ENCODE measurements at regions not wholly inside any gene's neighbourhood (a gene's known extent, or its start where the extent isn't known, plus 50 kb on each side); places are given as distances from the start of the nearest gene placed in this dataset.

GRCh38 chr15:70379134-70379533 lies 281.4 kb upstream of the TLE3 start:
- Histone ChIP-seq H3K9me3 (no peaks in the 10 kb centered on the region), H3K4me3 (no peak overlapping the region), H3K27me3 (replicated peaks; ENCODE audit: insufficient read depth) (no peaks in the 10 kb centered on the region), H3K27ac (no peak overlapping the region), H3K36me3 (no peaks in the 10 kb centered on the region), H3K4me1 (ENCODE audit: control insufficient read depth in 1 of 2, low read depth in 2 of 2) (peaks cover 15 to 30% of the 10 kb centered on the region in 2 donors)
- DNase-seq (ENCODE audit: low spot score) (no peak), ATAC-seq (ENCODE audit: insufficient number of reproducible peaks, low FRiP score, low read depth) (no peak)
- TF ChIP-seq CTCF (IDR thresholded peaks at IDR 0.05) = no peak

GRCh38 chr15:70378126-70379031 lies 280.7 kb upstream of the TLE3 start:
- ATAC-seq (ENCODE audit: insufficient number of reproducible peaks, low FRiP score, low read depth) = no peak
- no peak for DNase-seq (ENCODE audit: low spot score)
- Histone ChIP-seq H3K27ac (no peak overlapping the region), H3K4me1 (ENCODE audit: control insufficient read depth in 1 of 2, low read depth in 2 of 2) (peaks cover 15 to 30% of the 10 kb centered on the region in 2 donors), H3K36me3 (no peaks in the 10 kb centered on the region), H3K4me3 (no peak overlapping the region), H3K9me3 (no peaks in the 10 kb centered on the region), H3K27me3 (replicated peaks; ENCODE audit: insufficient read depth) (no peaks in the 10 kb centered on the region)
- no peak for TF ChIP-seq CTCF (IDR thresholded peaks at IDR 0.05)

GRCh38 chr15:70376929-70377691 lies 279.4 kb upstream of the TLE3 start:
- no peak for TF ChIP-seq CTCF (IDR thresholded peaks at IDR 0.05)
- DNase-seq (ENCODE audit: low spot score) = no peak
- Histone ChIP-seq H3K9me3 (no peaks in the 10 kb centered on the region), H3K4me1 (ENCODE audit: control insufficient read depth in 1 of 2, low read depth in 2 of 2) (peaks cover 15 to 30% of the 10 kb centered on the region in 2 donors), H3K27ac (peak overlapping the region in 1 of 2 donors; percentile 52), H3K36me3 (no peaks in the 10 kb centered on the region), H3K4me3 (peak overlapping the region; percentile 65), H3K27me3 (replicated peaks; ENCODE audit: insufficient read depth) (no peaks in the 10 kb centered on the region)
- ATAC-seq (ENCODE audit: insufficient number of reproducible peaks, low FRiP score, low read depth) = no peak

- Histone ChIP-seq H3K27ac (peak overlapping the region in 1 of 2 donors; percentile 52), H3K27me3 (replicated peaks; ENCODE audit: insufficient read depth) (no peaks in the 10 kb centered on the region), H3K4me3 (peak overlapping the region; percentile 65), H3K4me1 (ENCODE audit: control insufficient read depth in 1 of 2, low read depth in 2 of 2) (peaks cover 15 to 30% of the 10 kb centered on the region in 2 donors), H3K9me3 (no peaks in the 10 kb centered on the region), H3K36me3 (no peaks in the 10 kb centered on the region)
- ATAC-seq (ENCODE audit: insufficient number of reproducible peaks, low FRiP score, low read depth) (no peak), DNase-seq (ENCODE audit: low spot score) (no peak)
- TF ChIP-seq CTCF (IDR thresholded peaks at IDR 0.05) = no peak
These were observed 278.6 kb upstream of the TLE3 start for GRCh38 chr15:70376031-70376928.
